HL-60 (cell line): ENCODE measurements at regions not wholly inside any gene's neighbourhood (a gene's known extent, or its start where the extent isn't known, plus 50 kb on each side); places are given as distances from the start of the nearest gene placed in this dataset.
"Not testable (repeated sequence)": the region's sequence is repeated elsewhere in the genome, so short reads cannot be mapped to it uniquely, and the experiment has no call there.

ENCODE experiments used
- CTCF ChIP-seq: IDR thresholded peaks from one replicate; pipeline ENCODE4 v1.5.1; 2011; ENCODE audit warnings: low read length, control low read depth, inconsistent platforms; ENCODE audit not compliant: insufficient read depth
- GABPA ChIP-seq: IDR thresholded peaks from 2 replicates; pipeline ENCODE4 v1.6.1; 2012; ENCODE audit warnings: low read depth
- REST ChIP-seq: IDR thresholded peaks from 2 replicates; pipeline ENCODE4 v1.6.1; 2012; ENCODE audit warnings: low read depth; ENCODE audit not compliant: insufficient replicate concordance
- SPI1 ChIP-seq: IDR thresholded peaks from 2 replicates; pipeline ENCODE4 v1.6.1; 2012; ENCODE audit warnings: low read depth, mild to moderate bottlenecking, borderline replicate concordance

GRCh38 chr11:106577384-106577783, 440.9 kb downstream of the GUCY1A2 start:
- TF ChIP-seq CTCF, REST, SPI1, GABPA: not testable (repeated sequence)
